ENCODE measurements at regions not wholly inside any gene's neighbourhood (a gene's known extent, or its start where the extent isn't known, plus 50 kb on each side); places are given as distances from the start of the nearest gene placed in this dataset.

DNA sequence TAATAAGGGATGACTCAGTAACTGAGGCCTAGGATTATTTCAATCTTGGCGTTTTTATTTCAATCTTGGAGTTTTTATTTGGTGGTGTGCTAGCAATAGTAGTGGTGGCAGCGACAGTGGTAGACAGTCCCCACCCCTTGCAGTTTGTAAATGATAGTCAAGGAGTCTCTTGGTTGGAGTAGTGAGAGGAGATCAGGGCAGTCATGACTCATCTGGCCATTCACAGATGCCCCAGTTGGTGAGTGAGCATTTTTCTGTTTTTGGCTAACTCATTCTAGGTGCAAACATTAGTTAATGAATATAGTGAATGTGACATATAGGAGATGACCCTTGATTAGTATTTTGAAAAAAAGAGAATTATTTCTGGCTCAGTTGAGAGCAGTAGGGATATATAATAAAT lies 93.5 kb upstream of the ADAD1 start:
- TF ChIP-seq, protein P1, sequence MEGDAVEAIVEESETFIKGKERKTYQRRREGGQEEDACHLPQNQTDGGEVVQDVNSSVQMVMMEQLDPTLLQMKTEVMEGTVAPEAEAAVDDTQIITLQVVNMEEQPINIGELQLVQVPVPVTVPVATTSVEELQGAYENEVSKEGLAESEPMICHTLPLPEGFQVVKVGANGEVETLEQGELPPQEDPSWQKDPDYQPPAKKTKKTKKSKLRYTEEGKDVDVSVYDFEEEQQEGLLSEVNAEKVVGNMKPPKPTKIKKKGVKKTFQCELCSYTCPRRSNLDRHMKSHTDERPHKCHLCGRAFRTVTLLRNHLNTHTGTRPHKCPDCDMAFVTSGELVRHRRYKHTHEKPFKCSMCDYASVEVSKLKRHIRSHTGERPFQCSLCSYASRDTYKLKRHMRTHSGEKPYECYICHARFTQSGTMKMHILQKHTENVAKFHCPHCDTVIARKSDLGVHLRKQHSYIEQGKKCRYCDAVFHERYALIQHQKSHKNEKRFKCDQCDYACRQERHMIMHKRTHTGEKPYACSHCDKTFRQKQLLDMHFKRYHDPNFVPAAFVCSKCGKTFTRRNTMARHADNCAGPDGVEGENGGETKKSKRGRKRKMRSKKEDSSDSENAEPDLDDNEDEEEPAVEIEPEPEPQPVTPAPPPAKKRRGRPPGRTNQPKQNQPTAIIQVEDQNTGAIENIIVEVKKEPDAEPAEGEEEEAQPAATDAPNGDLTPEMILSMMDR (IDR thresholded peaks at IDR 0.05), result no peak
- Histone ChIP-seq H3K4me1 (ENCODE audit: control insufficient read depth in 1 of 2, low read depth in 2 of 2) (no peaks in the 10 kb centered on the region), H3K4me3 (no peak overlapping the region), H3K27me3 (replicated peaks; ENCODE audit: insufficient read depth) (no peaks in the 10 kb centered on the region), H3K9me3 (no peaks in the 10 kb centered on the region), H3K27ac (no peak overlapping the region), H3K36me3 (peaks cover 24% of the 10 kb centered on the region)
- ATAC-seq (ENCODE audit: insufficient number of reproducible peaks, low FRiP score, low read depth) (no peak), DNase-seq (ENCODE audit: low spot score) (no peak)

DNA sequence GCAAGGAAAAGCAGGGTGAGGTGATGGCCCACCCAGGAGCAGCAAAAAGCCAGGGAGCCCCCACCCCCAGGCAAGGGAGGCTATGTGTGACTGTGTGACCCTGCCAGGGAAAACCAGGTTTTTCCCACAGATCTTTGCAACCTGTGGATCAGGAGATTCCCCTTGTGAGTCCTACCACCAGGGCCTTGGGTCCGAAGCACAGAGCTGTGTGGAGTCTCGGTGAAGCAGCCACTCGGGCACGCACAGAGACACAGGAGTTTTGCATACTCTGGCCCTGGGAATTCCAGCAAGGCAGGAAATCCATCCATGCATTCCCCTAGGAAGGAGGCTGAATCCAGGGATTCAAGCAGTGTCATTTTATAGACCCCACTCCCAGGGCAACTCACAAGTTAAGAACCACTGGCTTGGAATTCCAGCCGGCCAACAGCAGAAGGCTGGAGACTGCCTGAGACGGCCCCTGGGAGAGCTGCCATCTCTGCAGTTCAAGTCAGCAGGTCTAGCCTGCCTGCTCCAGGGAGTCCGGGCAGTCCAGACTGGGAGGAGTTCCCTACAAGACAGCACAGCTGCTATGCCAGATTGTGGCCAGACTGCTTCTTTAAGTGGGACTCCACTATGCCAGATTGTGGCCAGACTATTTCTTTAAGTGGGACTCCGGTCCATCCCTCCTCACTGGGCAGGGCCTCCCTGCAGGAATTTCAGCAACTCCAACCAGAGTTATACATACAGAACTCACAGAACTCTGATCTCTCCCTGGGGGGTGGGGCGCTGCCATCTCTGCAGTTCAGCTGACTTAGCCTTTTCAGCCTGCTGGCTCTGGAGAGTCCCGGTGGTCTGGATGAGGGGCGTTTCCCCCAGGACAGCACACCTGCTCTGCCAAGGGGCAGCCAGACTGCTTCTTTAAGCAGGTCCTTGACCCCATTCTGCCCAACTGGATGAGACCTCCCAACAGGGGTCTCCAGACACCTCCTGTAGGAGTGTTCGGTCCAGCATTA lies 85.1 kb upstream of the ADAD1 start:
- Histone ChIP-seq H3K36me3 (peaks cover 21% of the 10 kb centered on the region), H3K27me3 (replicated peaks; ENCODE audit: insufficient read depth) (no peaks in the 10 kb centered on the region), H3K27ac (no peak overlapping the region), H3K4me1 (ENCODE audit: control insufficient read depth in 1 of 2, low read depth in 2 of 2) (no peaks in the 10 kb centered on the region), H3K9me3 (no peaks in the 10 kb centered on the region), H3K4me3 (no peak overlapping the region)
- TF ChIP-seq, protein P1 (IDR thresholded peaks at IDR 0.05), result no peak
- DNase-seq (ENCODE audit: low spot score) (no peak), ATAC-seq (ENCODE audit: insufficient number of reproducible peaks, low FRiP score, low read depth) (no peak)

DNA sequence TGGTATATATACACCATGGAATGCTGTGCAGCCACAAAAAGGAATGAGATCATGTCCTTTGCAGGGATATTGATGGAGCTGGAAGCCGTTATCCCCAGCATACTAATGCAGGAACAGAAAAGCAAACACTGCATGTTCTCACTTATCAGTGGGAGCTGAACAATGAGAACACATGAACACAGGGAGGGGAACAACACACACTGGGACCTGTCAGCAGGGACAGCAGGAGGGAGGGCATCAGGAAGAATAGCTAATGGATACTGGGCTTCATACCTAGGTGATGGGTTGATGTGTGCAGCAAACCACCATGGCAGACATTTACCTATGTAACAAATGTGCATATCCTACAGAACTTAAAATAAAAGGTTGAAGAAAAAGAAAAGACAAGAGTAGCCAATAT lies 81.1 kb upstream of the ADAD1 start:
- Histone ChIP-seq H3K36me3 (peaks cover 19% of the 10 kb centered on the region), H3K27me3 (replicated peaks; ENCODE audit: insufficient read depth) (no peaks in the 10 kb centered on the region)
- ATAC-seq (ENCODE audit: insufficient number of reproducible peaks, low FRiP score, low read depth), result no peak

DNA sequence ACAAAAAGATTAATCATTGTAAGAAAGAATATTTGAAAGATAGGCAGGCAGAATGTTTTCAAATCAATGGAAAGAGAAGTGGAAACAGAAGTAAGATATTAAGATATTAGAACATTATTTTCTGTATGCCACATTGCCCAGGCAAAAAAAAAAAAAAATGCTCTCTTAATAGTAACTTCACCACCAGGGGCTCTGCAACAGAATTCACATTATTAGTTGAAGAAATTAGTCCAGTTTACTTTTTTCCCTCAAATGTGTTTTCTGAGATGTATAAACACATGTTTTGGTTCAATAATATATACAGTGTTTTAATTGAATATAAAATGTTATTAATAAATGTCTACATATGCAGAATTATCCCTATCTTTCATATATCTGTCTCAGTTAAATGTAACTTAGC lies 78.0 kb upstream of the ADAD1 start:
- Histone ChIP-seq H3K4me3 (no peak overlapping the region), H3K4me1 (ENCODE audit: control insufficient read depth in 1 of 2, low read depth in 2 of 2) (no peaks in the 10 kb centered on the region), H3K27ac (no peak overlapping the region), H3K27me3 (replicated peaks; ENCODE audit: insufficient read depth) (no peaks in the 10 kb centered on the region), H3K9me3 (no peaks in the 10 kb centered on the region), H3K36me3 (peaks cover 16% of the 10 kb centered on the region)
- DNase-seq (ENCODE audit: low spot score) (no peak), ATAC-seq (ENCODE audit: insufficient number of reproducible peaks, low FRiP score, low read depth) (no peak)
- TF ChIP-seq, protein P1 (IDR thresholded peaks at IDR 0.05), result no peak

More for the DNA sequence above, 81.1 kb upstream of the ADAD1 start:
- H3K4me1 ChIP-seq (ENCODE audit: control insufficient read depth in 1 of 2, low read depth in 2 of 2), result no peaks in the 10 kb centered on the region
- H3K4me3 ChIP-seq, result no peak overlapping the region
- H3K27ac ChIP-seq, result no peak overlapping the region
- H3K9me3 ChIP-seq, result no peaks in the 10 kb centered on the region
- DNase-seq (ENCODE audit: low spot score), result no peak
- TF ChIP-seq, protein P1 (IDR thresholded peaks at IDR 0.05), result no peak

DNA sequence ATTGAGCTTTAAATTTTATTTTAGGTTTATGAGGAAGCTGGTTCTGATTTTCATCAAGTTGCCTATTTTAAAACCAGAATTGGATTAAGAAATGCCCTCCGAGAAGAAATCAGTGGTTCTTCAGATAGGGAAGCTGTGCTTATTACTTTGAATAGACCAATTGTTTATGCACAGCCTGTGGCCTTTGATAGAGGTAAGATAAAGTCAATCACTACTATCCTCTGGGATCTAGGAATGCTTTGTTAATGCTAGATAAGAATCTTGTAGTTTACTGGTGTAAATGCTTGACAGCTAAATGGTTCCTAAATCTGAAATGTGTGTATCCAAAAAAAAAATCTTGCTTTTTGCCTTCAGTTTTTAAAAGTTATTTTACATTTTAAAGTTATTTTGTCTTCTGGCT lies 73.0 kb upstream of the ADAD1 start:
- TF ChIP-seq, protein P1 (IDR thresholded peaks at IDR 0.05), result no peak
- peaks cover 20% of the 10 kb centered on the region for H3K36me3 ChIP-seq
- no peaks in the 10 kb centered on the region for H3K4me1 ChIP-seq (ENCODE audit: control insufficient read depth in 1 of 2, low read depth in 2 of 2)
- no peak overlapping the region for H3K27ac ChIP-seq
- DNase-seq (ENCODE audit: low spot score) (no peak), ATAC-seq (ENCODE audit: insufficient number of reproducible peaks, low FRiP score, low read depth) (no peak)
- H3K4me3 ChIP-seq, result no peak overlapping the region
- H3K9me3 ChIP-seq, result no peaks in the 10 kb centered on the region
- no peaks in the 10 kb centered on the region for H3K27me3 ChIP-seq (replicated peaks; ENCODE audit: insufficient read depth)

Data from thoracic aorta (tissue), 2 donors.